ENCODE measurements at regions not wholly inside any gene's neighbourhood (a gene's known extent, or its start where the extent isn't known, plus 50 kb on each side); places are given as distances from the start of the nearest gene placed in this dataset.

DNA sequence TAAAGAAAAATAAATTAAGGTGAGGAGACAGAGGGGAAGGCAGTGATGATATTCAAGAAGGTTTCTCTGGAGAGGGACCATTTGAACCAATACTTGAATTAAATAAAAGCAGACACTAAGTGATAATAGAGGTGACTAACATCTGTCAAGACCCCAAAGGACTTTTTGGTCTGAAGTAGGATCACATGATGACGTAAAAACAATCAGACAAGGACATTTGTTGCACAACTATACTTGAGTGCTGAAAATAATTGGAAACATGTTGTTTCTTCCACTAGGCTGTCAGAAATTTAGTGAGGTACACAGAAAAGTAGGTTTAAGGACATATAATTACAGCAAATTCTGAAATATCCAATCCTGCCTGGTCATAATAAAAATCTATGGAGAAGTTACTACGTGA, 179.5 kb downstream of the WNT5A start:
- Histone ChIP-seq H3K4me3 (no peak overlapping the region), H4K20me1 (ENCODE audit: control insufficient read depth, insufficient read depth) (no peaks in the 10 kb centered on the region), H3K27me3 (replicated peaks in 1 of 2; ENCODE audit: control insufficient read depth in 2 of 2, insufficient read depth in 2 of 2, low read length in 1 of 2) (peaks cover 0 to 3% of the 10 kb centered on the region in 2 experiments; a peak in 2 of 4 replicates), H3K36me3 (ENCODE audit: control insufficient read depth in 2 of 2, insufficient read depth in 2 of 2, low read length in 1 of 2) (no peaks in the 10 kb centered on the region), H3K9me3 (replicated peaks; ENCODE audit: control insufficient read depth, insufficient read depth, low read length) (no peaks in the 10 kb centered on the region), H3K4me1 (ENCODE audit: control insufficient read depth, insufficient read depth, low read length) (no peaks in the 10 kb centered on the region), H3K4me2 (ENCODE audit: control insufficient read depth, insufficient read depth) (no peak overlapping the region), H3K79me2 (ENCODE audit: control insufficient read depth, insufficient read depth, low read length) (no peaks in the 10 kb centered on the region), H3K27ac (ENCODE audit: control insufficient read depth, insufficient read depth) (no peak overlapping the region), H3K9ac (ENCODE audit: control insufficient read depth, insufficient read depth, low read length) (no peak overlapping the region), H2AFZ (ENCODE audit: control insufficient read depth, low read depth, low read length) (no peak overlapping the region)
- ChIA-PET SMC1A (ENCODE audit: uncharacterized antibody, unreplicated experiment) (no interaction called here), RAD21 (ENCODE audit: unreplicated experiment) (no interaction called here), POLR2A (no interaction called here), CTCF (no interaction called here)
- DNase-seq (ENCODE audit: low read depth, low spot score): no peak
- 0% methylated on average over 2 of the region's 2 CpGs for WGBS (ENCODE audit: insufficient coverage, insufficient replicate concordance, low lambda C conversion rate, missing lambda C conversion rate)
- BruUV-seq (replicated peaks): no TSS peak
- FAIRE-seq: no peak
- in situ Hi-C loops (cut with MboI): no loop called here
- intact Hi-C loops (cut with micrococcal nuclease; ENCODE audit: unreplicated experiment): no loop called here
- no peak for ATAC-seq
- TF ChIP-seq E4F1 (IDR thresholded peaks at IDR 0.05; ENCODE audit: borderline replicate concordance, partially characterized antibody) (no peak), NFIC (IDR thresholded peaks at IDR 0.05; ENCODE audit: low read depth, low read length) (no peak), CHD2 (IDR thresholded peaks at IDR 0.05; ENCODE audit: borderline replicate concordance, low read depth, low read length) (no peak), CHD4 (IDR thresholded peaks at IDR 0.05) (no peak), KAT2A (conservative IDR thresholded peaks at IDR 0.05; ENCODE audit: control insufficient read depth, low read depth, low read length) (no peak), IKZF1 (conservative IDR thresholded peaks at IDR 0.05) (no peak), MTA2 (IDR thresholded peaks at IDR 0.05; ENCODE audit: low read depth) (no peak), ATF7 (IDR thresholded peaks at IDR 0.05; ENCODE audit: low read depth) (no peak), RB1 (IDR thresholded peaks at IDR 0.05; ENCODE audit: borderline replicate concordance) (no peak), CBX5 (IDR thresholded peaks at IDR 0.05; ENCODE audit: low read depth) (no peak)
- TF ChIP-seq, protein P1, sequence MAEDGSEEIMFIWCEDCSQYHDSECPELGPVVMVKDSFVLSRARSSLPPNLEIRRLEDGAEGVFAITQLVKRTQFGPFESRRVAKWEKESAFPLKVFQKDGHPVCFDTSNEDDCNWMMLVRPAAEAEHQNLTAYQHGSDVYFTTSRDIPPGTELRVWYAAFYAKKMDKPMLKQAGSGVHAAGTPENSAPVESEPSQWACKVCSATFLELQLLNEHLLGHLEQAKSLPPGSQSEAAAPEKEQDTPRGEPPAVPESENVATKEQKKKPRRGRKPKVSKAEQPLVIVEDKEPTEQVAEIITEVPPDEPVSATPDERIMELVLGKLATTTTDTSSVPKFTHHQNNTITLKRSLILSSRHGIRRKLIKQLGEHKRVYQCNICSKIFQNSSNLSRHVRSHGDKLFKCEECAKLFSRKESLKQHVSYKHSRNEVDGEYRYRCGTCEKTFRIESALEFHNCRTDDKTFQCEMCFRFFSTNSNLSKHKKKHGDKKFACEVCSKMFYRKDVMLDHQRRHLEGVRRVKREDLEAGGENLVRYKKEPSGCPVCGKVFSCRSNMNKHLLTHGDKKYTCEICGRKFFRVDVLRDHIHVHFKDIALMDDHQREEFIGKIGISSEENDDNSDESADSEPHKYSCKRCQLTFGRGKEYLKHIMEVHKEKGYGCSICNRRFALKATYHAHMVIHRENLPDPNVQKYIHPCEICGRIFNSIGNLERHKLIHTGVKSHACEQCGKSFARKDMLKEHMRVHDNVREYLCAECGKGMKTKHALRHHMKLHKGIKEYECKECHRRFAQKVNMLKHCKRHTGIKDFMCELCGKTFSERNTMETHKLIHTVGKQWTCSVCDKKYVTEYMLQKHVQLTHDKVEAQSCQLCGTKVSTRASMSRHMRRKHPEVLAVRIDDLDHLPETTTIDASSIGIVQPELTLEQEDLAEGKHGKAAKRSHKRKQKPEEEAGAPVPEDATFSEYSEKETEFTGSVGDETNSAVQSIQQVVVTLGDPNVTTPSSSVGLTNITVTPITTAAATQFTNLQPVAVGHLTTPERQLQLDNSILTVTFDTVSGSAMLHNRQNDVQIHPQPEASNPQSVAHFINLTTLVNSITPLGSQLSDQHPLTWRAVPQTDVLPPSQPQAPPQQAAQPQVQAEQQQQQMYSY (CRISPR knock-in tag; IDR thresholded peaks at IDR 0.05): no peak
- TF ChIP-seq, protein P2, sequence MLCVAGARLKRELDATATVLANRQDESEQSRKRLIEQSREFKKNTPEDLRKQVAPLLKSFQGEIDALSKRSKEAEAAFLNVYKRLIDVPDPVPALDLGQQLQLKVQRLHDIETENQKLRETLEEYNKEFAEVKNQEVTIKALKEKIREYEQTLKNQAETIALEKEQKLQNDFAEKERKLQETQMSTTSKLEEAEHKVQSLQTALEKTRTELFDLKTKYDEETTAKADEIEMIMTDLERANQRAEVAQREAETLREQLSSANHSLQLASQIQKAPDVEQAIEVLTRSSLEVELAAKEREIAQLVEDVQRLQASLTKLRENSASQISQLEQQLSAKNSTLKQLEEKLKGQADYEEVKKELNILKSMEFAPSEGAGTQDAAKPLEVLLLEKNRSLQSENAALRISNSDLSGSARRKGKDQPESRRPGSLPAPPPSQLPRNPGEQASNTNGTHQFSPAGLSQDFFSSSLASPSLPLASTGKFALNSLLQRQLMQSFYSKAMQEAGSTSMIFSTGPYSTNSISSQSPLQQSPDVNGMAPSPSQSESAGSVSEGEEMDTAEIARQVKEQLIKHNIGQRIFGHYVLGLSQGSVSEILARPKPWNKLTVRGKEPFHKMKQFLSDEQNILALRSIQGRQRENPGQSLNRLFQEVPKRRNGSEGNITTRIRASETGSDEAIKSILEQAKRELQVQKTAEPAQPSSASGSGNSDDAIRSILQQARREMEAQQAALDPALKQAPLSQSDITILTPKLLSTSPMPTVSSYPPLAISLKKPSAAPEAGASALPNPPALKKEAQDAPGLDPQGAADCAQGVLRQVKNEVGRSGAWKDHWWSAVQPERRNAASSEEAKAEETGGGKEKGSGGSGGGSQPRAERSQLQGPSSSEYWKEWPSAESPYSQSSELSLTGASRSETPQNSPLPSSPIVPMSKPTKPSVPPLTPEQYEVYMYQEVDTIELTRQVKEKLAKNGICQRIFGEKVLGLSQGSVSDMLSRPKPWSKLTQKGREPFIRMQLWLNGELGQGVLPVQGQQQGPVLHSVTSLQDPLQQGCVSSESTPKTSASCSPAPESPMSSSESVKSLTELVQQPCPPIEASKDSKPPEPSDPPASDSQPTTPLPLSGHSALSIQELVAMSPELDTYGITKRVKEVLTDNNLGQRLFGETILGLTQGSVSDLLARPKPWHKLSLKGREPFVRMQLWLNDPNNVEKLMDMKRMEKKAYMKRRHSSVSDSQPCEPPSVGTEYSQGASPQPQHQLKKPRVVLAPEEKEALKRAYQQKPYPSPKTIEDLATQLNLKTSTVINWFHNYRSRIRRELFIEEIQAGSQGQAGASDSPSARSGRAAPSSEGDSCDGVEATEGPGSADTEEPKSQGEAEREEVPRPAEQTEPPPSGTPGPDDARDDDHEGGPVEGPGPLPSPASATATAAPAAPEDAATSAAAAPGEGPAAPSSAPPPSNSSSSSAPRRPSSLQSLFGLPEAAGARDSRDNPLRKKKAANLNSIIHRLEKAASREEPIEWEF (IDR thresholded peaks at IDR 0.05; ENCODE audit: insufficient replicate concordance, low read depth, low read length): no peak

All from GM12878 (cell line).